ENCODE measurements at regions not wholly inside any gene's neighbourhood (a gene's known extent, or its start where the extent isn't known, plus 50 kb on each side); places are given as distances from the start of the nearest gene placed in this dataset.

DNA sequence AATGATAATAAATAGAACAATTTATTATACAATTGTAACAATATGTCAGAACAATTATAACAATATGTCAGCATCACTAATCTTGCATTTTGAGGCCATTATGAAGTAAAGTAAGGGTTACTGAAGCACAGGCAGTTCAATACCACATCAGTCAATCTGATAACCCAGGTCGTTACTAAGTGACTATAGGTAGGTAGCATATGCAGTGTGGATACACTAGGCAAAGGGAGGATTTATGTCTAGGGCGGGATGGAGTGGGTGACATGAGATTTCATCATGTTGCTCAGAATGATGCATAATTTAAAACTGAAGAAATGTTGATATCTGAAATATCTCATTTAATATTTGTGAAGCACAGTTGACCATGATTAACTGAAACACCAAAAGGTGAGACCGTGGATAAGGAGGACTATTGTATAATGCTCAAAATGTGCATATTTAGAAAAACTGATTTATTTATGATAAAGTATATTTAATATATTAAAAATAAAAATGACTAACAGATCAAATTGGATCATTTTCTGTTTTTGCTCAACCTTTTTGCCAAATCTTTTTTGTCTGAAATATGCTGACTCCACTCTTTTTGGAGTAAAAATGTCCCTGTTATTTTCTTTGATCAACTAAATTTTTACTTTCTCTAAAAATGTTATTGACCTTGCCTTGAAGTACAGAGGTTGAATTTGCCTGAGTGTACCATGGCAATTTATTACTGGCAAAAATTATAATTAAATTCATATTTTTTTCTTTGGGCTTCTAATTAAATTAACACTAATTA lies 1189.4 kb upstream of the USP15 start:
- TF ChIP-seq, protein P1, sequence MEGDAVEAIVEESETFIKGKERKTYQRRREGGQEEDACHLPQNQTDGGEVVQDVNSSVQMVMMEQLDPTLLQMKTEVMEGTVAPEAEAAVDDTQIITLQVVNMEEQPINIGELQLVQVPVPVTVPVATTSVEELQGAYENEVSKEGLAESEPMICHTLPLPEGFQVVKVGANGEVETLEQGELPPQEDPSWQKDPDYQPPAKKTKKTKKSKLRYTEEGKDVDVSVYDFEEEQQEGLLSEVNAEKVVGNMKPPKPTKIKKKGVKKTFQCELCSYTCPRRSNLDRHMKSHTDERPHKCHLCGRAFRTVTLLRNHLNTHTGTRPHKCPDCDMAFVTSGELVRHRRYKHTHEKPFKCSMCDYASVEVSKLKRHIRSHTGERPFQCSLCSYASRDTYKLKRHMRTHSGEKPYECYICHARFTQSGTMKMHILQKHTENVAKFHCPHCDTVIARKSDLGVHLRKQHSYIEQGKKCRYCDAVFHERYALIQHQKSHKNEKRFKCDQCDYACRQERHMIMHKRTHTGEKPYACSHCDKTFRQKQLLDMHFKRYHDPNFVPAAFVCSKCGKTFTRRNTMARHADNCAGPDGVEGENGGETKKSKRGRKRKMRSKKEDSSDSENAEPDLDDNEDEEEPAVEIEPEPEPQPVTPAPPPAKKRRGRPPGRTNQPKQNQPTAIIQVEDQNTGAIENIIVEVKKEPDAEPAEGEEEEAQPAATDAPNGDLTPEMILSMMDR (conservative IDR thresholded peaks at IDR 0.05; ENCODE audit: low read length), result no peak
- no peak for TF ChIP-seq EZH2phosphoT487 (IDR thresholded peaks at IDR 0.05; ENCODE audit: borderline replicate concordance, low read depth, low read length)

All from OCI-LY7 (cell line).